ENCODE measurements at regions not wholly inside any gene's neighbourhood (a gene's known extent, or its start where the extent isn't known, plus 50 kb on each side); places are given as distances from the start of the nearest gene placed in this dataset.

- TF ChIP-seq, protein P1, sequence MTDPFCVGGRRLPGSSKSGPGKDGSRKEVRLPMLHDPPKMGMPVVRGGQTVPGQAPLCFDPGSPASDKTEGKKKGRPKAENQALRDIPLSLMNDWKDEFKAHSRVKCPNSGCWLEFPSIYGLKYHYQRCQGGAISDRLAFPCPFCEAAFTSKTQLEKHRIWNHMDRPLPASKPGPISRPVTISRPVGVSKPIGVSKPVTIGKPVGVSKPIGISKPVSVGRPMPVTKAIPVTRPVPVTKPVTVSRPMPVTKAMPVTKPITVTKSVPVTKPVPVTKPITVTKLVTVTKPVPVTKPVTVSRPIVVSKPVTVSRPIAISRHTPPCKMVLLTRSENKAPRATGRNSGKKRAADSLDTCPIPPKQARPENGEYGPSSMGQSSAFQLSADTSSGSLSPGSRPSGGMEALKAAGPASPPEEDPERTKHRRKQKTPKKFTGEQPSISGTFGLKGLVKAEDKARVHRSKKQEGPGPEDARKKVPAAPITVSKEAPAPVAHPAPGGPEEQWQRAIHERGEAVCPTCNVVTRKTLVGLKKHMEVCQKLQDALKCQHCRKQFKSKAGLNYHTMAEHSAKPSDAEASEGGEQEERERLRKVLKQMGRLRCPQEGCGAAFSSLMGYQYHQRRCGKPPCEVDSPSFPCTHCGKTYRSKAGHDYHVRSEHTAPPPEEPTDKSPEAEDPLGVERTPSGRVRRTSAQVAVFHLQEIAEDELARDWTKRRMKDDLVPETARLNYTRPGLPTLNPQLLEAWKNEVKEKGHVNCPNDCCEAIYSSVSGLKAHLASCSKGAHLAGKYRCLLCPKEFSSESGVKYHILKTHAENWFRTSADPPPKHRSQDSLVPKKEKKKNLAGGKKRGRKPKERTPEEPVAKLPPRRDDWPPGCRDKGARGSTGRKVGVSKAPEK (CRISPR knock-in tag; IDR thresholded peaks at IDR 0.05; ENCODE audit: borderline replicate concordance) = no peak
- TF ChIP-seq MATR3 (CRISPR knock-in tag; IDR thresholded peaks at IDR 0.05) (no peak), HDAC1 (CRISPR knock-in tag; IDR thresholded peaks at IDR 0.05) (no peak)
These were observed 152.4 kb upstream of the HSF2 start (continued) for GRCh38 chr6:122246906-122247658.

GRCh38 chr6:122248001-122248669, 151.3 kb upstream of the HSF2 start:
- no peak for FAIRE-seq
- H3K36me3 ChIP-seq (replicated peaks in 1 of 2; ENCODE audit: control insufficient read depth in 1 of 2, insufficient read depth in 2 of 2, low read length in 2 of 2) = no peaks in the 10 kb centered on the region
- H3K9me3 ChIP-seq (ENCODE audit: low read length) = peaks cover 4% of the 10 kb centered on the region; the same call in 1 of the 2 replicates
- BruUV-seq (replicated peaks) = no TSS peak
- no peaks in the 10 kb centered on the region for H4K20me1 ChIP-seq (ENCODE audit: insufficient read depth, low read length)
- POLR2A ChIA-PET = no interaction called here
- H3K9ac ChIP-seq (ENCODE audit: insufficient read depth, low read depth, low read length) = no peak overlapping the region
- no peak for ATAC-seq
- in situ Hi-C loops (cut with HindIII; ENCODE audit: extremely low pct_ligation_motif_present, low pct_unique_long_range_greater_than_20kb) = no loop called here
- CTCF ChIA-PET (ENCODE audit: low intra/inter-chr PET ratio, low total read pairs) = no interaction called here
- H3K4me2 ChIP-seq (ENCODE audit: low read depth, low read length) = no peak overlapping the region
- no peak overlapping the region for H3K27ac ChIP-seq (ENCODE audit: extremely low read length, insufficient read depth, low read length)
- H3K79me2 ChIP-seq (ENCODE audit: insufficient read depth, low read length) = no peaks in the 10 kb centered on the region
- H2AFZ ChIP-seq (ENCODE audit: low read length) = no peak overlapping the region
- no peak for DNase-seq (ENCODE audit: low spot score)
- TF ChIP-seq GATAD2A (CRISPR knock-in tag; IDR thresholded peaks at IDR 0.05) (no peak), HCFC1 (IDR thresholded peaks at IDR 0.05; ENCODE audit: low read depth, low read length) (no peak), ATM (IDR thresholded peaks at IDR 0.05; ENCODE audit: borderline replicate concordance) (no peak), ZNF616 (CRISPR knock-in tag; IDR thresholded peaks at IDR 0.05; ENCODE audit: low read depth) (no peak), ZNF138 (CRISPR knock-in tag; IDR thresholded peaks at IDR 0.05; ENCODE audit: low read depth) (no peak)
- TF ChIP-seq, protein P2, sequence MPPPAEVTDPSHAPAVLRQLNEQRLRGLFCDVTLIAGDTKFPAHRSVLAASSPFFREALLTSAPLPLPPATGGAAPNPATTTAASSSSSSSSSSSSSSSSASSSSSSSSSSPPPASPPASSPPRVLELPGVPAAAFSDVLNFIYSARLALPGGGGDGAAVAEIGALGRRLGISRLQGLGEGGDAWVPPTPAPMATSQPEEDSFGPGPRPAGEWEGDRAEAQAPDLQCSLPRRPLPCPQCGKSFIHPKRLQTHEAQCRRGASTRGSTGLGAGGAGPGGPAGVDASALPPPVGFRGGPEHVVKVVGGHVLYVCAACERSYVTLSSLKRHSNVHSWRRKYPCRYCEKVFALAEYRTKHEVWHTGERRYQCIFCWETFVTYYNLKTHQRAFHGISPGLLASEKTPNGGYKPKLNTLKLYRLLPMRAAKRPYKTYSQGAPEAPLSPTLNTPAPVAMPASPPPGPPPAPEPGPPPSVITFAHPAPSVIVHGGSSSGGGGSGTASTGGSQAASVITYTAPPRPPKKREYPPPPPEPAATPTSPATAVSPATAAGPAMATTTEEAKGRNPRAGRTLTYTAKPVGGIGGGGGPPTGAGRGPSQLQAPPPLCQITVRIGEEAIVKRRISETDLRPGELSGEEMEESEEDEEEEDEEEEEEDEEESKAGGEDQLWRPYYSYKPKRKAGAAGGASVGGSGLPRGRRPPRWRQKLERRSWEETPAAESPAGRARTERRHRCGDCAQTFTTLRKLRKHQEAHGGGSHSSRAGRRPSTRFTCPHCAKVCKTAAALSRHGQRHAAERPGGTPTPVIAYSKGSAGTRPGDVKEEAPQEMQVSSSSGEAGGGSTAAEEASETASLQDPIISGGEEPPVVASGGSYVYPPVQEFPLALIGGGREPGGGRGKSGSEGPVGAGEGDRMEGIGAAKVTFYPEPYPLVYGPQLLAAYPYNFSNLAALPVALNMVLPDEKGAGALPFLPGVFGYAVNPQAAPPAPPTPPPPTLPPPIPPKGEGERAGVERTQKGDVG (CRISPR knock-in tag; IDR thresholded peaks at IDR 0.05; ENCODE audit: borderline replicate concordance) = no peak
- WGBS (ENCODE audit: low lambda C conversion rate) = 10% methylated on average over 4 of the region's 7 CpGs
- H3K4me1 ChIP-seq (ENCODE audit: insufficient read depth, low read length) = no peaks in the 10 kb centered on the region
- no peaks in the 10 kb centered on the region for H3K27me3 ChIP-seq (ENCODE audit: control insufficient read depth in 1 of 2, insufficient read depth in 2 of 2, low read length in 2 of 2)
- intact Hi-C loops (cut with micrococcal nuclease; ENCODE audit: unreplicated experiment) = no loop called here
- H3K4me3 ChIP-seq (replicated peaks in 1 of 3; ENCODE audit: insufficient read depth in 1 of 3, low read depth in 2 of 3, low read length in 3 of 3) = no peak overlapping the region
